Cardiac fibroblast (primary cell): ENCODE measurements at regions not wholly inside any gene's neighbourhood (a gene's known extent, or its start where the extent isn't known, plus 50 kb on each side); places are given as distances from the start of the nearest gene placed in this dataset.

Experiments
- DNase-seq, 2 donors: peaks; one replicate each; pipeline versions ENCODE4 v3.0.0 to v3.0.0-alpha.2; 2010; ENCODE audit warnings: low read depth in 2 of 2
- H3K4me3 ChIP-seq, 2 donors: replicated peaks in 1 of 2; 1 replicate in 1 of 2; 2 replicates in 1 of 2; pipeline ENCODE4 v1.5.1; 2011; ENCODE audit warnings: low read depth in 2 of 2, low read length in 2 of 2, mild to moderate bottlenecking in 2 of 2, moderate library complexity in 1 of 2
- TF ChIP-seq, protein P1 (sequence below): IDR thresholded peaks from one replicate; pipeline ENCODE4 v1.5.1; 2011; ENCODE audit warnings: low read depth, mild to moderate bottlenecking, low read length, inconsistent platforms

DNA sequence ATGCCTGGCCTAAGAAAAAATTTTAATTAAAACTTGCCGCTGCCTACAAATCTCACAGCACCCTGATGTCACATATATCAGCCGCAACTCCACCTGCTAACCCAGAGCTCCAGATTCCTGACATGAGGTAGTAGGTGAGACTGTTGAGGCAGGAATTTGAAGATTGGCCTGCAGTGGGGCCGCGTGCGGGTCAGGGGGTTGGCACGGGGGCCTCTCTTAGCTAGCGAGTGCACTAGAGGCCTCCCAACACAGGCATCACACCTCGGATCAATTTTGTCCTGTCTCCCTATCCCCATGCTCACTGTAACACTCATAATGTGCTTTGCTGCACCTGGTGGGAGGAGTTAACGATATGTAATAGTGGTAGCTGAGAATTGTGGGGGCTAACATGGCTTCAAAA is 349.8 kb downstream of the CDC5L start:
- no peak overlapping the region for H3K4me3 ChIP-seq
- no peak for DNase-seq
- TF ChIP-seq, protein P1, sequence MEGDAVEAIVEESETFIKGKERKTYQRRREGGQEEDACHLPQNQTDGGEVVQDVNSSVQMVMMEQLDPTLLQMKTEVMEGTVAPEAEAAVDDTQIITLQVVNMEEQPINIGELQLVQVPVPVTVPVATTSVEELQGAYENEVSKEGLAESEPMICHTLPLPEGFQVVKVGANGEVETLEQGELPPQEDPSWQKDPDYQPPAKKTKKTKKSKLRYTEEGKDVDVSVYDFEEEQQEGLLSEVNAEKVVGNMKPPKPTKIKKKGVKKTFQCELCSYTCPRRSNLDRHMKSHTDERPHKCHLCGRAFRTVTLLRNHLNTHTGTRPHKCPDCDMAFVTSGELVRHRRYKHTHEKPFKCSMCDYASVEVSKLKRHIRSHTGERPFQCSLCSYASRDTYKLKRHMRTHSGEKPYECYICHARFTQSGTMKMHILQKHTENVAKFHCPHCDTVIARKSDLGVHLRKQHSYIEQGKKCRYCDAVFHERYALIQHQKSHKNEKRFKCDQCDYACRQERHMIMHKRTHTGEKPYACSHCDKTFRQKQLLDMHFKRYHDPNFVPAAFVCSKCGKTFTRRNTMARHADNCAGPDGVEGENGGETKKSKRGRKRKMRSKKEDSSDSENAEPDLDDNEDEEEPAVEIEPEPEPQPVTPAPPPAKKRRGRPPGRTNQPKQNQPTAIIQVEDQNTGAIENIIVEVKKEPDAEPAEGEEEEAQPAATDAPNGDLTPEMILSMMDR, result no peak

DNA sequence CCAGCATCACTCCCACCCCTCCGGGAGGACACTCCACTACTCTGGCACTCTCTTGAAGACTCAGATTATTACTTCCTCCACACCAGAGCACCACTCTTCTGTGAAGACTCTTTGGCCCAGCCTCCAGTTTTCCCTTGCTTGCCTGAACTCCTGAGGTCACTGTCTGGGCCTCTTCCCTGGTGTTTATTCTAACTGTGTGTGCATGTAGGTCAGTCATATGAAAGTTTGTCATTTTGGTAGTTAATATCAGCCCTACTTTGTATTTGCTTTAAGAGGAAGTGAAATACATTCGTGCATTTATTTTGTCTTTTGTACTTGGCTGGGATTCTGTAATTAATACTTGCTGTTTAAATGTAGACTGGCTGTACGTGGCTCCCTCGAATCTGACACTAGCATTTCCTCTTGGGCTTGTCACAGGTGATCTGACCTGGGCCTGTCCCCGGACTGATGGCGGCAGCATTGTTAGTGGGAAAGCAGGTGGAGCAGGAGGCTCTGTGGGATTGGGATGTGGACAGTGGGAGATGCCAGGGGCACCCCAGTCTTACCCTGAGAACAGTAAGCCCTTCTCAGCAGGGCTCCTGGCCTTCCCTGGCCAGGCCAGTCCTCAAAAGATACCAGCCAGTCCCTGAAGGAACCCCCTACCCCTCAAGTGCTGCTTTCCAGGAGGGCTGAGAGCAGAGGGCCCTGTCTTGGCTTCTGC is 350.5 kb downstream of the CDC5L start:
- no peak for DNase-seq
- H3K4me3 ChIP-seq, result no peak overlapping the region
- TF ChIP-seq, protein P1, result no peak

DNA sequence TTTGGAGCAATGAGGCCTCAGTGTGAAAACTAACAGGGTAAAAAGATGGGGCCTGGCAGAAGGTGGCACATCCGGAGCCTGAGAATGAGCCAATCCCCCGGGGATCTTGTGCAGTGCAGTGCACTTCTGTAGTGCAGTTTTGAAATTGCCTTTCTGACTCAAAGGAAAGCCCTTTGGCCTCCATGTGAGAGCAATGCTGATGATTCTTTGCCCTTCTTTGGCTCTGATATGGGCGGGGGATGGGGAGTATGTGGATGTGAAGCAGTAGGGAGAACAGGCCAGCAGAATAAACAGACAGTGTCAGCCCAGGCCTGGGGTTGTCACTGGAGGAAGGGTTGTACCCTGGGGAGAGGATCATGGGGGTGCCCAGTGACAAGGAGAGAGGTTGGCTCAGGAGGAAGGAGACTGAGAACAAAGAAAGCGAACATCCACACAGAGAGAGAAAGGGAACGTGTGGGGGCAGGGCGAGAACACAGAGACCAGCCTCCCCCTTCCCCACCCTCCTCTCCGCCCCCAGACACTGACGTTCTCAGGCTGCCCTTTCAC is 351.2 kb downstream of the CDC5L start:
- TF ChIP-seq, protein P1, result no peak

DNA sequence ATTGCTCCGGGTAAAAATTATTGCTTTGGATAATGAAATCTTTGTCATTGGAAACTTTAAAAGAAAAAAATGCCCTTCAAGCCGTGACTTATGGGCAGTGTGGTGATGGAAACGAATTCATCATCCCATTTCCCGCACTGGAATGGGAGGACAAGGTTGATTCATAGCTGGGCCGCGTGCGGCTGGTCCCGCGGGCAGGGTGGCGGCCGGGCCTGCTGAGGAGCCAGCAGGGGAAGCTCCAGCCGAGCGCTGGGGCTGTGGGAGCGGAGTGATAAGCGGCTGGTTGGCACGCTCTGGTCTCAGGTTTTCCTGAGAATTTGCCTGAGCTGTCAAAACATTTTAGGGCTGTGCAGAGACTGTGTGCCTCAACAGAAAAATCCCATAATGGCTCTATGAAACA is 351.7 kb downstream of the CDC5L start:
- TF ChIP-seq, protein P1, result no peak
- peak in 1 of 2 donors; percentile 33 for DNase-seq
- no peak overlapping the region for H3K4me3 ChIP-seq

More for the DNA sequence above, 351.2 kb downstream of the CDC5L start:
- H3K4me3 ChIP-seq, result no peak overlapping the region
- DNase-seq, result peak; percentile 72 to 88

DNA sequence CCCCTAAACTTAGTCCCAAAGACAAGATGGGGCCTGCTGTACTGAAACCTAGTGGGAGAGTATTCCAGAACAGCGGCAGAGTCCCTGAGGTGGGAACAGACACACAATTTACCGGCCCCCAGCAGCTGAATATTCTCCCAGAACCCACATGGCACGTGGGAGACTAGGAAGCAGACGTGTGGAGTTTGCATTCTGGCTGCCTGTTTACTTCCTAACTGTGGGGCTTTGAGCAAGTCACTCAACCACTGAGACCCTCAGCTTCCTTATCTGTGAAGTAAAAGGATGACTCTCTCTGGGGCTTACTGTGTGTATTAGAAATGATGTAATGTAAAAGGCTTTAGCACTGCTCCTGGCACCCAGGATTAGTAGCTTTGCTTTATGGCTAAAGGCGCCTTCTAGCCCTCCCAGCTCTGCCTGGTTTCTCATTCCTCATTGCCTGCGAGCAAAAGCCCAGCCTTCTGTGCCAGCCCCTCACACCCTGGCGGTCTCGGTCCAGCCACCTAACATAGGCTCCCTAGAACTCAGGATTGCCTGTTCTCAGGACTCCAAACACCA is 353.1 kb downstream of the CDC5L start:
- H3K4me3 ChIP-seq, result no peak overlapping the region
- DNase-seq, result no peak
- TF ChIP-seq, protein P1, result no peak

DNA sequence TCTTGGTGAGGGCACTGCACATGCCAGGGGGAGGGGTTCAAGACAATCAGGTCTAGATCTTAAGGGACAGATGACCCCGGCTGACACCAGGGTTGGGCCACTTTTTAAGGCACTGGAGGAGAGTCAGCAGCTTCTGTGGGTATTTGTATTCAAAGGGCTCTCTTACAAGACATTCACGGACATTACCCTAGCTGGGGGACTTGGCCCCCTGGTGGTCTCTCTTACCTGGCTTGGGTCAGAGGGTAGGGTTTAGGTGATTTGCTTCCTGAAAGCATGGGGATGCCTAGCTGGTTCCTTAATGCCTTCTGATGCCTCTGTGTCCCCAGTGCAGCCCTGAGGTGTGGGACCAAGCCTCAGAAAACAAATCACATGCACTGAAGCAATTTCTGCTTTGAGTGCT is 354.7 kb downstream of the CDC5L start:
- no peak for DNase-seq
- TF ChIP-seq, protein P1, result no peak
- no peak overlapping the region for H3K4me3 ChIP-seq
